HCT116 (cell line): ENCODE measurements at regions not wholly inside any gene's neighbourhood (a gene's known extent, or its start where the extent isn't known, plus 50 kb on each side); places are given as distances from the start of the nearest gene placed in this dataset.

Experiments used
- ATAC-seq: fragments of 200-7000 bp; cut with Tn5 transposase; 2 replicates; pipeline ENCODE4 v1.9.1; 2020; ENCODE audit warnings: mild to moderate bottlenecking, moderate library complexity
- BruUV-seq: library from RNA; stranded (reverse); fragments of 400-500 nt; replicated peaks from 2 replicates; lab custom pipeline; 2021; lab: Mats Ljungman, UMichigan
- CTCF ChIA-PET: fragments of 300-600 bp; sonication (Branson Sonifier 250); formaldehyde crosslinking; loops from one replicate; lab custom pipeline; 2021; ENCODE audit warnings: antibody characterized with exemption; lab: Charles Lee
- POLR2A ChIA-PET: fragments of 300-600, 350-600 bp; sonication (Branson Sonifier 250); formaldehyde crosslinking; loops from one replicate; lab custom pipeline; 2021; ENCODE audit warnings: antibody characterized with exemption; lab: Charles Lee
- RAD21 ChIA-PET, 2 experiments: fragments of 300-600 bp; sonication (Branson Sonifier 250); formaldehyde crosslinking; loops; one replicate each; lab custom pipeline; 2023; ENCODE audit warnings: low total read pairs in 2 of 2; ENCODE audit not compliant: uncharacterized antibody in 2 of 2, unreplicated experiment in 2 of 2, low non-redundant PET in 1 of 2; lab: Charles Lee
- DNase-seq: peaks from one replicate; pipeline ENCODE4 v3.0.0-alpha.2; 2010; ENCODE audit warnings: low read depth, low spot score
- H2AFZ ChIP-seq: fragments of 200-600 bp; shearing (Covaris generic), sonication (generic); 2 replicates; pipeline ENCODE4 v1.6.1; 2017; ENCODE audit warnings: low read depth, mixed run types, mixed read lengths, antibody characterized with exemption, low read length; ENCODE audit not compliant: poor library complexity, severe bottlenecking
- H3K27ac ChIP-seq: 2 replicates; pipeline ENCODE4 v1.5.1; 2012; ENCODE audit warnings: low read depth, low read length
- H3K27me3 ChIP-seq: fragments of 200-600 bp; sonication (generic); 2 replicates; pipeline ENCODE4 v1.6.1; 2016; ENCODE audit warnings: mixed run types, low read length, mixed read lengths; ENCODE audit not compliant: insufficient read depth
- H3K36me3 ChIP-seq, 2 experiments: fragments of 200-500 bp in 1 of 2; fragments of 200-600 bp in 1 of 2; sonication (Bioruptor generic) in 1 of 2; sonication (generic) in 1 of 2; 2 replicates each; pipeline versions ENCODE4 v1.5.1 to v1.6.1; 2014 to 2016; ENCODE audit warnings: low read length in 2 of 2, inconsistent platforms in 1 of 2, mixed read lengths in 1 of 2, mixed run types in 1 of 2; ENCODE audit not compliant: insufficient read depth in 2 of 2, control insufficient read depth in 1 of 2
- H3K4me1 ChIP-seq, 2 experiments: fragments of 200-600 bp in 1 of 2; sonication (generic) in 1 of 2; 2 replicates each; pipeline versions ENCODE4 v1.5.1 to v1.6.1; 2012 to 2017; ENCODE audit warnings: low read length in 2 of 2, inconsistent platforms in 1 of 2, mild to moderate bottlenecking in 1 of 2, mixed read lengths in 1 of 2, mixed run types in 1 of 2, moderate library complexity in 1 of 2; ENCODE audit not compliant: insufficient read depth in 2 of 2, control insufficient read depth in 1 of 2
- H3K4me2 ChIP-seq: fragments of 200-600 bp; sonication (generic); 2 replicates; pipeline ENCODE4 v1.6.1; 2017; ENCODE audit warnings: mixed run types, low read length, mixed read lengths
- H3K4me3 ChIP-seq, 2 experiments: fragments of 200-600 bp in 1 of 2; sonication (generic) in 1 of 2; replicated peaks in 1 of 2; 2 replicates each; pipeline ENCODE4 v1.5.1; 2011 to 2016; ENCODE audit warnings: low read length in 2 of 2, control low read depth in 1 of 2, low read depth in 1 of 2, mild to moderate bottlenecking in 1 of 2, mixed read lengths in 1 of 2, mixed run types in 1 of 2
- H3K79me2 ChIP-seq: fragments of 200-600 bp; sonication (generic); 2 replicates; pipeline ENCODE4 v1.6.1; 2017; ENCODE audit warnings: mild to moderate bottlenecking, mixed run types, low read length, moderate library complexity, mixed read lengths; ENCODE audit not compliant: insufficient read depth
- H3K9ac ChIP-seq: fragments of 200-600 bp; sonication (generic); 2 replicates; pipeline ENCODE4 v1.6.1; 2016; ENCODE audit warnings: low read length, mixed read lengths
- H3K9me2 ChIP-seq: fragments of 200-600 bp; sonication (generic), shearing (Covaris generic); 2 replicates; pipeline ENCODE4 v1.6.1; 2017; ENCODE audit warnings: mixed run types, mild to moderate bottlenecking, moderate library complexity; ENCODE audit not compliant: insufficient read depth
- H3K9me3 ChIP-seq, 2 experiments: fragments of 200-500 bp in 1 of 2; fragments of 200-600 bp in 1 of 2; sonication (Bioruptor generic) in 1 of 2; sonication (generic) in 1 of 2; 2 replicates each; pipeline ENCODE4 v1.6.1; 2014 to 2017; ENCODE audit warnings: low read length in 2 of 2, mixed read lengths in 2 of 2, inconsistent platforms in 1 of 2, low read depth in 1 of 2, mild to moderate bottlenecking in 1 of 2, mixed run types in 1 of 2, moderate library complexity in 1 of 2; ENCODE audit not compliant: control insufficient read depth in 1 of 2, insufficient read depth in 1 of 2
- H4K20me1 ChIP-seq: fragments of 200-600 bp; sonication (generic), shearing (Covaris generic); 2 replicates; pipeline ENCODE4 v1.6.1; 2017; ENCODE audit warnings: mixed run types, mild to moderate bottlenecking, moderate library complexity; ENCODE audit not compliant: insufficient read depth
- ATF3 ChIP-seq: IDR thresholded peaks from 2 replicates; pipeline ENCODE4 v1.6.1; 2012
- CTCF ChIP-seq, 3 experiments: fragments of 200-600 bp in 1 of 3; sonication (generic) in 1 of 3; IDR thresholded peaks in 2 of 3; conservative IDR thresholded peaks in 1 of 3; 2 replicates each; pipeline ENCODE4 v1.5.1; 2012 to 2017; ENCODE audit warnings: low read depth in 2 of 3, low read length in 2 of 3, antibody characterized with exemption in 1 of 3, borderline replicate concordance in 1 of 3, control low read depth in 1 of 3, mild to moderate bottlenecking in 1 of 3, mixed read lengths in 1 of 3, mixed run types in 1 of 3, moderate library complexity in 1 of 3; ENCODE audit not compliant: insufficient read depth in 1 of 3
- EGR1 ChIP-seq: IDR thresholded peaks from 2 replicates; pipeline ENCODE4 v1.6.1; 2012; ENCODE audit warnings: low read depth
- ELF1 ChIP-seq: IDR thresholded peaks from 2 replicates; pipeline ENCODE4 v1.6.1; 2012; ENCODE audit warnings: low read depth, borderline replicate concordance
- EZH2 ChIP-seq: fragments of 200-600 bp; sonication (generic); IDR thresholded peaks from 2 replicates; pipeline ENCODE4 v1.6.1; 2017; ENCODE audit warnings: antibody characterized with exemption, mixed run types
- JUND ChIP-seq: IDR thresholded peaks from 2 replicates; pipeline ENCODE4 v1.6.1; 2012
- RAD21 ChIP-seq: IDR thresholded peaks from 2 replicates; pipeline ENCODE4 v1.6.1; 2012; ENCODE audit warnings: low read depth, mild to moderate bottlenecking
- SIN3A ChIP-seq: IDR thresholded peaks from 2 replicates; pipeline ENCODE4 v1.6.1; 2012; ENCODE audit warnings: low read depth
- SP1 ChIP-seq: IDR thresholded peaks from 2 replicates; pipeline ENCODE4 v1.6.1; 2012; ENCODE audit warnings: low read depth
- SRF ChIP-seq: IDR thresholded peaks from 2 replicates; pipeline ENCODE4 v1.6.1; 2012; ENCODE audit warnings: low read depth
- TCF7L2 ChIP-seq: IDR thresholded peaks from 2 replicates; pipeline ENCODE4 v1.7.0; 2011; ENCODE audit warnings: borderline replicate concordance, inconsistent platforms; ENCODE audit not compliant: insufficient read depth, insufficient read length; ENCODE audit errors: extremely low read depth
- YY1 ChIP-seq: IDR thresholded peaks from 2 replicates; pipeline ENCODE4 v1.6.1; 2011; ENCODE audit warnings: low read length, low read depth, moderate library complexity, mild to moderate bottlenecking; ENCODE audit not compliant: insufficient replicate concordance; ENCODE audit errors: extremely low read depth
- ZBTB33 ChIP-seq: IDR thresholded peaks from 2 replicates; pipeline ENCODE4 v1.6.1; 2011; ENCODE audit warnings: mild to moderate bottlenecking, low read length, moderate library complexity; ENCODE audit not compliant: insufficient replicate concordance; ENCODE audit errors: extremely low read depth
- ZNF274 ChIP-seq: fragments of 200-500 bp; sonication (Bioruptor generic); IDR thresholded peaks from 2 replicates; pipeline ENCODE4 v1.6.1; 2014; ENCODE audit warnings: mild to moderate bottlenecking, low read depth, low read length, inconsistent platforms
- intact Hi-C: fragments of 100-400 bp; cut with micrococcal nuclease; formaldehyde crosslinking; loops from 2 replicates; pipeline ENCODE4 v1.10.0; 2022

- Histone ChIP-seq H3K27ac (no peak overlapping the region), H3K9me2 (no peaks in the 10 kb centered on the region), H3K4me1 (no peaks in the 10 kb centered on the region; a peak in 1 of 4 replicates), H3K79me2 (no peaks in the 10 kb centered on the region)
- CTCF ChIA-PET = no interaction called here
- DNase-seq = no peak
- intact Hi-C loops = no loop called here
- POLR2A ChIA-PET = no interaction called here
- TF ChIP-seq ZBTB33 (no peak), RAD21 (no peak), ZNF274 (no peak), CTCF (IDR thresholded peaks at IDR 0.05 in 2 of 3, conservative IDR thresholded peaks at IDR 0.05 in 1 of 3; ENCODE audit: borderline replicate concordance in 1 of 3, insufficient read depth in 1 of 3, low read depth in 2 of 3, low read length in 2 of 3) (0 out of 6 replicates have a peak, but pooled peaks of 1 of the 3 experiments have one; percentile 8), JUND (no peak)
- TF ChIP-seq, all 23 proteins: peak for 1
- BruUV-seq = no TSS peak
- Histone ChIP-seq H3K9me3 (no peaks in the 10 kb centered on the region), H3K4me3 (no peak overlapping the region), H2AFZ (no peak overlapping the region), H4K20me1 (no peaks in the 10 kb centered on the region), H3K4me2 (no peak overlapping the region), H3K9ac (no peak overlapping the region), H3K27me3 (no peaks in the 10 kb centered on the region), H3K36me3 (no peaks in the 10 kb centered on the region)
- ATAC-seq = no peak
- RAD21 ChIA-PET = no interaction called here
Observed at GRCh38 chr13:86447479-86447878, 648.3 kb upstream of the SLITRK6 start.

- no peak overlapping the region for H3K9ac ChIP-seq
- H3K4me1 ChIP-seq = no peaks in the 10 kb centered on the region
- intact Hi-C loops = no loop called here
- no peaks in the 10 kb centered on the region for H4K20me1 ChIP-seq
- ChIA-PET RAD21 (no interaction called here), POLR2A (no interaction called here), CTCF (no interaction called here)
- DNase-seq = no peak
- no peak overlapping the region for H3K4me2 ChIP-seq
- no peaks in the 10 kb centered on the region for H3K27me3 ChIP-seq
- H3K9me2 ChIP-seq = no peaks in the 10 kb centered on the region
- BruUV-seq = no TSS peak
- no peak overlapping the region for H3K4me3 ChIP-seq
- H3K27ac ChIP-seq = no peak overlapping the region
- no peak overlapping the region for H2AFZ ChIP-seq
- H3K79me2 ChIP-seq = no peaks in the 10 kb centered on the region
- no peak for ATAC-seq
- no peaks in the 10 kb centered on the region for H3K9me3 ChIP-seq
- no peaks in the 10 kb centered on the region for H3K36me3 ChIP-seq
- TF ChIP-seq ZBTB33 (no peak), SIN3A (no peak), ZNF274 (no peak), EZH2 (no peak), JUND (no peak), SP1 (no peak), SRF (no peak), YY1 (no peak), EGR1 (no peak), ELF1 (no peak), TCF7L2 (no peak), ATF3 (no peak)
Observed at GRCh38 chr13:86462011-86462410, 662.8 kb upstream of the SLITRK6 start.
